Suprapubic skin (tissue), 4 donors: ENCODE measurements at regions not wholly inside any gene's neighbourhood (a gene's known extent, or its start where the extent isn't known, plus 50 kb on each side); places are given as distances from the start of the nearest gene placed in this dataset.

Experiments used
- DNase-seq, 2 donors: peaks; one replicate each; pipeline ENCODE4 v3.0.0-alpha.2; 2019; ENCODE audit warnings: low spot score in 2 of 2
- H3K27ac ChIP-seq: fragments of 200-600 bp; sonication (generic); one replicate; pipeline ENCODE4 v1.5.1; 2019
- H3K27me3 ChIP-seq: fragments of 200-600 bp; sonication (generic); one replicate; pipeline ENCODE4 v1.5.1; 2019
- H3K36me3 ChIP-seq: fragments of 200-600 bp; sonication (generic); one replicate; pipeline ENCODE4 v1.5.1; 2019
- H3K4me1 ChIP-seq: fragments of 200-600 bp; sonication (generic); one replicate; pipeline ENCODE4 v1.5.1; 2019
- H3K4me3 ChIP-seq: fragments of 200-600 bp; sonication (generic); one replicate; pipeline ENCODE4 v1.5.1; 2019; ENCODE audit warnings: mild to moderate bottlenecking
- H3K9me3 ChIP-seq: fragments of 200-600 bp; sonication (generic); one replicate; pipeline ENCODE4 v1.5.1; 2019
- EP300 ChIP-seq: sonication (generic); formaldehyde crosslinking; IDR thresholded peaks from one replicate; pipeline ENCODE4 v1.6.1; 2017; ENCODE audit warnings: antibody characterized with exemption
- POLR2A ChIP-seq, 2 donors: fragments of 450-650 bp; IDR thresholded peaks; one replicate each; pipeline ENCODE4 v1.6.1; 2017; ENCODE audit warnings: antibody characterized with exemption in 2 of 2, mild to moderate bottlenecking in 2 of 2, moderate library complexity in 2 of 2
- POLR2AphosphoS5 ChIP-seq, 3 donors: sonication (generic); formaldehyde crosslinking; IDR thresholded peaks; one replicate each; pipeline ENCODE4 v1.6.1; 2017; ENCODE audit warnings: antibody characterized with exemption in 3 of 3
- WGBS: methylation state at CpG from one replicate; pipeline ENCODE4 v1.1.5; 2018; 5-methylcytosine and 5-hydroxymethylcytosine counted together
- TF ChIP-seq, protein P1 (sequence below), 2 donors: fragments of 200-600 bp in 1 of 2; fragments of 450-650 bp in 1 of 2; sonication (generic) in 1 of 2; IDR thresholded peaks; one replicate each; pipeline ENCODE4 v1.5.1; 2016 to 2019; ENCODE audit warnings: antibody characterized with exemption in 2 of 2, mild to moderate bottlenecking in 1 of 2, moderate library complexity in 1 of 2

DNA sequence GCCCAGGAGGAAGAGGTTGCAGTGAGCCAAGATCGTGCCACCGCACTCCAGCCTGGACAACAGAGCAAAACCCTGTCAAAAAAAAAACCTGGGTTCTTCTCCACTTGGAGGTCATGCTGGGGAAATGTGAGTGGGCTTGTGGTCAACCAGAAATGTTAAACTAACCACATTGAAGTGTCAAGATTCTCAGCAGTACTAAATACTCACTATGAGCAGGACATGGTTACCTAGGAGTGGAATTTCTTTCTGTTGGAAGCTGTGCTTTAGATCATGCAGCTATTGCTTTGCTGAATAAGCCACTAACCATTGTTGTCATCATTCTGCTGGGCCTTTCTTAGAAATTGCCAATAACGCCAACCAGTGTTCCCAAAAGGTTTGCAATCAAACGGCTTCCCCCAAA, 253.3 kb upstream of the TSHZ3 start:
- WGBS, result 100% methylated on average over 4 of the region's 4 CpGs
- no peaks in the 10 kb centered on the region for H3K36me3 ChIP-seq
- no peak for DNase-seq
- no peaks in the 10 kb centered on the region for H3K27me3 ChIP-seq
- no peaks in the 10 kb centered on the region for H3K4me1 ChIP-seq
- H3K4me3 ChIP-seq, result no peak overlapping the region
- no peak for TF ChIP-seq POLR2A (IDR thresholded peaks at IDR 0.05)
- TF ChIP-seq, protein P1, sequence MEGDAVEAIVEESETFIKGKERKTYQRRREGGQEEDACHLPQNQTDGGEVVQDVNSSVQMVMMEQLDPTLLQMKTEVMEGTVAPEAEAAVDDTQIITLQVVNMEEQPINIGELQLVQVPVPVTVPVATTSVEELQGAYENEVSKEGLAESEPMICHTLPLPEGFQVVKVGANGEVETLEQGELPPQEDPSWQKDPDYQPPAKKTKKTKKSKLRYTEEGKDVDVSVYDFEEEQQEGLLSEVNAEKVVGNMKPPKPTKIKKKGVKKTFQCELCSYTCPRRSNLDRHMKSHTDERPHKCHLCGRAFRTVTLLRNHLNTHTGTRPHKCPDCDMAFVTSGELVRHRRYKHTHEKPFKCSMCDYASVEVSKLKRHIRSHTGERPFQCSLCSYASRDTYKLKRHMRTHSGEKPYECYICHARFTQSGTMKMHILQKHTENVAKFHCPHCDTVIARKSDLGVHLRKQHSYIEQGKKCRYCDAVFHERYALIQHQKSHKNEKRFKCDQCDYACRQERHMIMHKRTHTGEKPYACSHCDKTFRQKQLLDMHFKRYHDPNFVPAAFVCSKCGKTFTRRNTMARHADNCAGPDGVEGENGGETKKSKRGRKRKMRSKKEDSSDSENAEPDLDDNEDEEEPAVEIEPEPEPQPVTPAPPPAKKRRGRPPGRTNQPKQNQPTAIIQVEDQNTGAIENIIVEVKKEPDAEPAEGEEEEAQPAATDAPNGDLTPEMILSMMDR (IDR thresholded peaks at IDR 0.05), result no peak
- no peak for TF ChIP-seq EP300
- TF ChIP-seq POLR2AphosphoS5 (IDR thresholded peaks at IDR 0.05), result no peak
- no peaks in the 10 kb centered on the region for H3K9me3 ChIP-seq
- no peak overlapping the region for H3K27ac ChIP-seq

DNA sequence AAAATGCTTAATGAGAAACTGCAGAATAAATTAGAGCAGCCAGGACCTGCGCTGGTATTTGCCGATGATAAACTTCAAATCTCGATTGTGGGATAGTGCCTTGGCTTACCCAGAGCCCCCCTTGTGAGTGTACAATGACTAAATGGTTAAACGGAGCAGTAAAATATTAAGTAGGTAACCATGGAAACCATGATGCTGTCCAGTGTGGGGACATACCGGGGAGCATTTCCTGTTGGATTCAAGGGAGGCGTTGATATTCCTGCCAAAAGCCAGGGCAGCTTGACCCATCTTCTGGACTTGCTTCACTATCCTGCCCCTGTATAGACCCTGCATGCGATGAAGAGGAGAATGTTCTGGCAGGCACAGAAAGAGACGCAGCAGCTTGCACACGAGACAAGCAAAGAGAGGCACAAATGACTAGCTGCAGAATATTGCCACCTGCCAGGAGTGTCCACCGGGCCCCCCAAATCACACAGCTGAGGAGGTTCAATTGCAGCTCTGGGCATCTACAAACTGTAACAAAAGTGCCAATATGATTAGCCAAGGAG, 255.3 kb upstream of the TSHZ3 start:
- Histone ChIP-seq H3K9me3 (no peaks in the 10 kb centered on the region), H3K36me3 (no peaks in the 10 kb centered on the region), H3K27ac (no peak overlapping the region), H3K4me3 (no peak overlapping the region), H3K4me1 (no peaks in the 10 kb centered on the region), H3K27me3 (no peaks in the 10 kb centered on the region)
- no peak for DNase-seq
- WGBS, result 72% methylated on average over 7 of the region's 10 CpGs
- TF ChIP-seq EP300 (no peak), POLR2A (IDR thresholded peaks at IDR 0.05) (no peak), POLR2AphosphoS5 (IDR thresholded peaks at IDR 0.05) (no peak)
- TF ChIP-seq, protein P1 (IDR thresholded peaks at IDR 0.05), result no peak

DNA sequence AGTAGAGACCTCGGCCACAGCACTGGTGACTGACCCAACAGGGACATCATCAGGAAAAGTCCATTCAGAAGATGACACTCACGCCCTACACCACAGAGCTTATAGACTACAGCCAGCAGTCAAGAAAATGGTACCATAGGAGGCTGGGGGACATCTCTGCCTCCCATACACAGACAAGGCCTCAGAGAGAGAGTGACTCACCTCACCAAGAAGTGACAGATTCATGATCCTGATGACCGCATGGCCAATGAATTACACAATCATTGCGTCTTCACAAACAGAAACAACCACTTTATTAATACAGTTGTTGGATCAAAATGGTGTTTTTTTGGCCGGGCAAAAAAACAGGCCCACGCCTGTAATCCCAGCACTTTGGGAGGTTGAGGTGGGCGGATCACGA, 260.8 kb upstream of the TSHZ3 start:
- Histone ChIP-seq H3K4me3 (no peak overlapping the region), H3K27me3 (no peaks in the 10 kb centered on the region), H3K27ac (no peak overlapping the region), H3K4me1 (no peaks in the 10 kb centered on the region), H3K36me3 (no peaks in the 10 kb centered on the region), H3K9me3 (no peaks in the 10 kb centered on the region)
- no peak for DNase-seq
- TF ChIP-seq POLR2A (IDR thresholded peaks at IDR 0.05) (no peak), EP300 (no peak), POLR2AphosphoS5 (IDR thresholded peaks at IDR 0.05) (no peak)
- TF ChIP-seq, protein P1 (IDR thresholded peaks at IDR 0.05), result no peak
- WGBS, result 90% methylated on average over 8 of the region's 8 CpGs

DNA sequence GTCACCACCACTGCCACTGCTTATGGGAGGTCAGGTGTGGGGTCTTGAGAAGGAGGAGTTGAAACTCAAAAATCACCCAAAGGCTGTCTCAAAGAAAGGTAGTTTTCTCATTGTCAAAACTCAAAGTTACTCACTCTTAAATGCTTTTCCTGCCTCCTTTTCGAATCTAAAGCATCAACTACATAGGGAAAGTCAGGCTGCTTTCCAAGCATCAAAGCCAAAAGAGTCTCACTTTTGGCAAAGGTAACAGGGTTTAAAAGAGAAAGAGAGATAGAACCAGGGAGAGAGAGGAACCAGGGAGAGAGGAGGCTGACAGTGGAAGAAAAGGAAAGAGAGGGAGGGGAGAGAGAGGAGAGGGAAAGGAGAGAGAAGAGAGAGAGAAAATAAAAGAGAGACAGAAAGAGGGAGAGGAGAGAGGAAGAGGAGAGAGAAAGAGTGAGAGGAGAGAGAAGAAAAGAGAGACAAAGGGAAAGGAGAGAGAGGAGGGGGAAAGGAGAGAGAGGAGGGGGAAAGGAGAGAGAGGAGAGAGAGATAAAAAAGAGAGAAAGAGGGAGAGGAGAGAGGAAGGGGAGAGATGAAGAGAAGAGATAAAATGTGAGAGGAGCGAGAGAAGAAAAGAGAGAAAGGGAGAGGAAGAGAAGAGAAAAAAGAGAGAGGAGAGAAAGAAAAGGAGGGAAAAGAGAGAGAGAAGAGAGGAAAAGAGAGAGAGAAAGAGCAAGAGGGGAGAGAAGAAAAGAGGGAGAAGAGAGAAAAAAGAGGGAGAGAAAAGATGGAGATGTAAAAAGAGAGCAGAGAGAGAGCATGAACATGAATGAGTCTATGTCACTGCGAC, 262.0 kb upstream of the TSHZ3 start:
- DNase-seq, result no peak
- Histone ChIP-seq H3K4me1 (no peaks in the 10 kb centered on the region), H3K27me3 (no peaks in the 10 kb centered on the region), H3K36me3 (no peaks in the 10 kb centered on the region), H3K9me3 (no peaks in the 10 kb centered on the region), H3K4me3 (no peak overlapping the region), H3K27ac (no peak overlapping the region)
- TF ChIP-seq POLR2AphosphoS5 (IDR thresholded peaks at IDR 0.05) (no peak), EP300 (no peak), POLR2A (IDR thresholded peaks at IDR 0.05) (no peak)
- TF ChIP-seq, protein P1 (IDR thresholded peaks at IDR 0.05), result no peak
- 76% methylated on average over 3 of the region's 3 CpGs for WGBS

DNA sequence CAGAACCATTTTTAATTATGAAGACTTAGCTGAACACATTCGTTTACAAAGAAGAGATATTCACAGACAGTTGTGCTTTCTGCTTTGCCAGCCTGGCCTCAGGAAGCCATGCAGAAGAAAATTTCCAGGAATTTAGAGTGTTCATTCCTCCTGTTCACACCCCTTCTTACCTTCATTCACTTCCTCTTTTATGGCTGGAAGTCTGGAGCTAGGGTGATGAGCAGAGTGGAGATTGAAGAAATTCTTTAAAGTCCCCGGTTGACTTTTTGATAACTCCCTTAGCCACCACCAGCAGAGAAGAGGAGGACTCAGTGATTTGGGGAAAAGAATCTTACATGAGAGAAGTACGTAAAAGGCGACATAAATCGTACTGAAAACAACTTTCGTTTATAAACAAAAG, 263.6 kb upstream of the TSHZ3 start:
- H3K27me3 ChIP-seq, result no peaks in the 10 kb centered on the region
- TF ChIP-seq, protein P1 (IDR thresholded peaks at IDR 0.05), result no peak
- TF ChIP-seq POLR2A (IDR thresholded peaks at IDR 0.05), result no peak
- no peaks in the 10 kb centered on the region for H3K4me1 ChIP-seq
- no peak overlapping the region for H3K4me3 ChIP-seq
- 86% methylated on average over 6 of the region's 6 CpGs for WGBS
- no peaks in the 10 kb centered on the region for H3K9me3 ChIP-seq
- DNase-seq, result no peak
- H3K27ac ChIP-seq, result no peak overlapping the region
- H3K36me3 ChIP-seq, result no peaks in the 10 kb centered on the region
